OCI-LY7 (cell line): ENCODE measurements at regions not wholly inside any gene's neighbourhood (a gene's known extent, or its start where the extent isn't known, plus 50 kb on each side); places are given as distances from the start of the nearest gene placed in this dataset.

ENCODE experiments used
- EZH2phosphoT487 ChIP-seq: fragments of 200-600 bp; sonication (generic); IDR thresholded peaks from 2 replicates; pipeline ENCODE4 v1.6.1; 2018; ENCODE audit warnings: low read depth, borderline replicate concordance, mild to moderate bottlenecking, mixed run types, antibody characterized with exemption, low read length, moderate library complexity, mixed read lengths
- TF ChIP-seq, protein P1 (sequence below): fragments of 200-600 bp; sonication (generic); conservative IDR thresholded peaks from 2 replicates; pipeline ENCODE4 v1.5.1; 2014; ENCODE audit warnings: mild to moderate bottlenecking, antibody characterized with exemption, low read length, moderate library complexity, mixed read lengths

DNA sequence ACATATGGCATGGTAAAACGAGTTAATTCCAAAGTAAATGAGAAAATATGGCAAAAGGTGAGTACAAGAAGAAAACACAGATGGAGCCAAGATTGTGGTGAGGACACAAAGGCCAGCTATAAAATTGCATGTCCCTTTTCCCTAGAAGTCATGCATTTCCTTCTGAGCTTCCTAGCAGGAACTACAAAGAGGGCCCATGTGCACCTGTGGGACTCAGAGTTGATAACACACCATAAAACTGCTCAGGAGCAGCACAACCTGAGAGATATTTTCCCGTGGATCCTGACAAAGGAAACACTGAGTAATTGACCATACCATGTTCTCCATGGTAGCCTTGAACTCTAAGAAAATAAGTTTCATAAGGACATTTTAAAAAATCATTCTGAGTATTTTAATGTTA is 228.3 kb downstream of the DLEU7 start:
- TF ChIP-seq, protein P1, sequence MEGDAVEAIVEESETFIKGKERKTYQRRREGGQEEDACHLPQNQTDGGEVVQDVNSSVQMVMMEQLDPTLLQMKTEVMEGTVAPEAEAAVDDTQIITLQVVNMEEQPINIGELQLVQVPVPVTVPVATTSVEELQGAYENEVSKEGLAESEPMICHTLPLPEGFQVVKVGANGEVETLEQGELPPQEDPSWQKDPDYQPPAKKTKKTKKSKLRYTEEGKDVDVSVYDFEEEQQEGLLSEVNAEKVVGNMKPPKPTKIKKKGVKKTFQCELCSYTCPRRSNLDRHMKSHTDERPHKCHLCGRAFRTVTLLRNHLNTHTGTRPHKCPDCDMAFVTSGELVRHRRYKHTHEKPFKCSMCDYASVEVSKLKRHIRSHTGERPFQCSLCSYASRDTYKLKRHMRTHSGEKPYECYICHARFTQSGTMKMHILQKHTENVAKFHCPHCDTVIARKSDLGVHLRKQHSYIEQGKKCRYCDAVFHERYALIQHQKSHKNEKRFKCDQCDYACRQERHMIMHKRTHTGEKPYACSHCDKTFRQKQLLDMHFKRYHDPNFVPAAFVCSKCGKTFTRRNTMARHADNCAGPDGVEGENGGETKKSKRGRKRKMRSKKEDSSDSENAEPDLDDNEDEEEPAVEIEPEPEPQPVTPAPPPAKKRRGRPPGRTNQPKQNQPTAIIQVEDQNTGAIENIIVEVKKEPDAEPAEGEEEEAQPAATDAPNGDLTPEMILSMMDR = no peak
- TF ChIP-seq EZH2phosphoT487 = no peak
